HG02870 (cell line): ENCODE measurements at regions not wholly inside any gene's neighbourhood (a gene's known extent, or its start where the extent isn't known, plus 50 kb on each side); places are given as distances from the start of the nearest gene placed in this dataset.
"Not testable (repeated sequence)": the region's sequence is repeated elsewhere in the genome, so short reads cannot be mapped to it uniquely, and the experiment has no call there.

Source experiments
- ATAC-seq: cut with Tn5 transposase; IDR thresholded peaks from one replicate; pipeline ENCODE4 v1.9.1; 2021; ENCODE audit warnings: mild to moderate bottlenecking, moderate library complexity; ENCODE audit not compliant: unreplicated experiment

DNA sequence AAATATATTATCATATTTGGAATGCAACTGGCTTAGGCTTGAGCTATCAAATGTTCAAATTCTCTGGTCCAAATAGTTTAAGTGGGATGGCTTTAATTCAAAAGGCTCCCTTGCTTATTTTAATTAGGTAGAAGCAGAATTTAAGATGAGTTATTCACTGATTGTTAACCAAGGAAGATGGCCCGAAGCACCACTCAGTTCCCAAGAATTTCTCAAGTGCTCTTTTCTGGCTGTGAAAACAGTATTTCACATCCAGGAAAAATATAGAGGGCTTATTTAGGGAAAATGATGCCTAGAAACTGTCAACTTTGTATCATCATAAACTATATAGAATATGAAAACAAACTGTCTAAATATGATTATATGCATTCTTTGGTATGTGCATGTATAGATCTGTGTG lies 246.5 kb upstream of the SFRP2 start:
- no peak for ATAC-seq

DNA sequence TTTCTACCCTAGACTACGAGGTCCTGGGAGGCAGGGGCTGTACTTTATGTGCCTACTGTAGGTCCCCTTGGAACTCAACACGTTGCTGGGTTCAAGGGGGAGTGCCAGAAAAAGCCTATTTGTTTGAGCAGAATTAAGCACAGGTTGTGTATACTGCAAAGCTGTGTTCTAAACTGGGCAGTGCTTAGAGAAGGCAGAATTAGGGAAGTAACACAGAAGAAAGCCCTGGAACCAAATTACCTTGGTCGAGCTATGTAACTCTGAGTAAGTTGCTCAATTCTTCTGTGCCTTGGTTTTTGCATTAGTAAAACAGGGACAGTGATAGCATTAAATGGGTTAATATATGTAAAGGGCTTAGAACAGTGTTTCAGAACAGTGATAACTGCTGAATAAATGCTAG lies 245.0 kb upstream of the SFRP2 start:
- ATAC-seq = no peak

DNA sequence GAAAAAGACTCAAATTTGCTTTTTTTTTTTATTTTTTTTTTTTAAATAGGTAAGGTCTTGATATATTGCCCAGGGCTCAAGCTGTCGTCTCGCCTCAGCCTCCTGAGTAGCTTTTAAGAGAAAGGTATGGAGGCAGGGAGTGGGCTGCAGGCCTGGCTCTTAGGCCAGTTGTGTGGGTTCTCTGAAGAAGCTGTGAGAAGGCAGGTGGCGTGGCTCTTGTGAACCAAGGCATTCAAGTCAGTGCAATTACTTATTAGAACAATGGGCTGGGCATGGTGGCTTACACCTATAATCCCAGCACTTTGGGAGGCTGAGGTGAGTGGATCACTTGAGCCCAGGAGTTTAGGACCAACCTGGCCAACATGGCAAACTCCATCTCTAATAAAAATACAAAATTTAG lies 244.0 kb upstream of the SFRP2 start:
- no peak for ATAC-seq

DNA sequence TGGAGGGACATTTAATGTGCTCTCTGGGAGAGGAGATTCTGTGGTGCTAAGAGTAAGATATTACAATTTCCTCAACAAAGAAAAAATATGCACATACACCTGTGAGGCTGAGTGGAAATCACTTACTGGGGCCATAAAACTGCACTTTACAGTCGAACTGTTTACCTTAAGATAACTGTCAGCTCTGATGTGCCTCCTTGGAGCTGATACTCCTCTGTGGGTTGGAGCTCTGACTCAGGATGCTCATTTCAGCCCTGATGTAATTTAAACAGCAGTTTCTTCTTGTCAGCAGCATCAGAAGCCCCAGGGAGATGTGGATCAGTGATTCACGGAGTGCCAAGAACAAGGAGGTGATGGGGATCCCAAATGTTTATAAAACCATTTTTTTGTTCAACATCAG lies 241.9 kb upstream of the SFRP2 start:
- ATAC-seq = no peak

DNA sequence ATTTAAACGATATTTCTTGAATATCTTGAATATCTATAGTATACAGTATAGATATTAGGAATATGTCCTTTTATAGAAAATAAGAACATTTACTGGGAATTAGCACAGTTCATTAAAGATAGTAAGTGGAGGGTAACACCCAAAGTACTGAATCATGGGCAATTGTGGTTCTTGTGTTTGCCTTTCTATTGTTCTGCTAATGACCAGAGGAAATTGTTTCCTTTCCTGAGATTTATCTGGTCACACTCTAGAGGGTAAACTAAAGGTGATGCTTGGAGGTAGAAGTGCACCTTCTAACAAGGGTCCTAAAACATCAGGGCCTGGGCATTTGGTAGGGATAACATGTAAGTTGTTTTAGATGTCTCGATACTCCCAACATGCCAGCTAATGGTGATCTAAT lies 241.3 kb upstream of the SFRP2 start:
- ATAC-seq = no peak

DNA sequence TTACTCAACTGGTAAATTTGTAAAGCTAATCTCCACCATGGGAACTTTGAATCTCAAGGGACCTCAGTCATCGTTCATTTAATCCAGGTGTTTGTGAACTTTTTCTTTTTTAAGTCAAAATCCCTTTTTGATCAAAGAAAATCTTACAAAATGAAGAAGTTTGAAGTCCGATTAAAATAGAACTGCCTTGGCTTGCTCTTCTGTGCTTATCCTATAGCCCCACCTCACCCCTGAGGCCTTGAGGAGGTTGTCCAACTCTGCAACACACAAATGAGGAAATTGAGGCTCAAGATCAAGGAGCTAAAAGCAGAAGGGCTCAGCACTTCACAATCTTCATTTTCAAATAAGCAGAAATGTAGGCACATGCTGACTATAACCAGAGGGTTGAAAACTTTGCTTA lies 240.3 kb upstream of the SFRP2 start:
- ATAC-seq = no peak

DNA sequence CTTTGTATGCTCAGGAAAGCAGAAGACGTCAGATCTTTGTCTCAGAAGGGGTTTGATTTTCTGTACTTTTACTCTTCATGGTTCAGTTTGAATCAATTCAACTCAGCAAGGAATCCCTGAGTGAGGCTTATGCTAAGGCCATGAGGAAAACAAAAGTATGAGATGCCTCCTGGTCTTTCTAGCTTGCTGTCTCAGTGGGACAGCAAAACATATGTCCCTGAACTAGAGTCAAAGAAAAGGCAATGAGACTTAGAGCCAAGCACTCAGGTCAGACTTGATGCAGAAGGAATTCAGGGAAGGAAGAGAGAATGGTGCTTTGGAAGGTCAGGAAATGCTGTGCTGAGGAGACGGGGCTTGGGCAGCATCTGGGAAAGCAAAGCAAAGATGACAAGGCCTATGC lies 236.2 kb upstream of the SFRP2 start:
- no peak for ATAC-seq

- ATAC-seq = peak; percentile 44
Measured at GRCh38 chr4:154024097-154024694, 235.3 kb upstream of the SFRP2 start.

GRCh38 chr4:154023671-154024070 lies 234.8 kb upstream of the SFRP2 start:
- ATAC-seq = not testable (repeated sequence)

DNA sequence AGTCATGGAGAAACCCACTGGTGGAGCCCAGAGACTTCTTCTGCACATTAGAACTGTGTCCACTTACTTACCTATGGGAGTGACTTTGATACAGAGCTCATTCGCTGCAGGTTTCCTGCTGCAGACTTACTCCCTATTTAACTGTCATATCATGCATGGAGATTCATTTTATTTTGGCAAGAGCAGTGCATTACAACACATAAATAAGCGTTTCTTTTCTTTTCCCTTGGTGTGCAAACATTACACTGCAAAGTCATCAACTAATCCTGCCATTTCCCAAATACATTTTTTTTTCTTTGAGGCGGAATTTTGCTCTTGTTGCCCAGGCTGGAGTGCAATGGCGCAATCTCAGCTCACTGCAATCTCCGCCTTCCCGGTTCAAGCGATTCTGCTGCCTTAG lies 230.9 kb upstream of the SFRP2 start:
- ATAC-seq = no peak

DNA sequence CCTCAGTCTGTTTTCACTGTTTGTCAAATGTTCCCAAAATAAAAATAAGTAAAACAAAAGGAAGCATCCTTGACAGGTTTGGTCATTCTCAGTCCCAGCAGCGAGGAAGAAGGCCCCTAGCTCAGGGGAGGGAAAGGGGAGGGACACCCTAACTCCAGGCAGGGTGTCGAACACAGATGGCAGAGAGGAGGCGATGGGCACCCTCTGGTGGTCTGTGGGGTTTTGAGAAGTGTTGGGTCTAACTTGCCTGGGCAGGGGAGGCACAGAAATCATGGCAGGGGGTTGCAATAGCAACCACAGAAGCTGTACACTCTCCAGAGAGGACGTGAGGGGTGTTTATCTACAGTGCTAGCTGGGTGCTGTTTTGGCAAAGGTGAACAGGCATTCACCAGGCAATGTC lies 229.8 kb upstream of the SFRP2 start:
- ATAC-seq = no peak

- ATAC-seq = no peak
Measured at GRCh38 chr4:154015578-154015977, 226.7 kb upstream of the SFRP2 start.

DNA sequence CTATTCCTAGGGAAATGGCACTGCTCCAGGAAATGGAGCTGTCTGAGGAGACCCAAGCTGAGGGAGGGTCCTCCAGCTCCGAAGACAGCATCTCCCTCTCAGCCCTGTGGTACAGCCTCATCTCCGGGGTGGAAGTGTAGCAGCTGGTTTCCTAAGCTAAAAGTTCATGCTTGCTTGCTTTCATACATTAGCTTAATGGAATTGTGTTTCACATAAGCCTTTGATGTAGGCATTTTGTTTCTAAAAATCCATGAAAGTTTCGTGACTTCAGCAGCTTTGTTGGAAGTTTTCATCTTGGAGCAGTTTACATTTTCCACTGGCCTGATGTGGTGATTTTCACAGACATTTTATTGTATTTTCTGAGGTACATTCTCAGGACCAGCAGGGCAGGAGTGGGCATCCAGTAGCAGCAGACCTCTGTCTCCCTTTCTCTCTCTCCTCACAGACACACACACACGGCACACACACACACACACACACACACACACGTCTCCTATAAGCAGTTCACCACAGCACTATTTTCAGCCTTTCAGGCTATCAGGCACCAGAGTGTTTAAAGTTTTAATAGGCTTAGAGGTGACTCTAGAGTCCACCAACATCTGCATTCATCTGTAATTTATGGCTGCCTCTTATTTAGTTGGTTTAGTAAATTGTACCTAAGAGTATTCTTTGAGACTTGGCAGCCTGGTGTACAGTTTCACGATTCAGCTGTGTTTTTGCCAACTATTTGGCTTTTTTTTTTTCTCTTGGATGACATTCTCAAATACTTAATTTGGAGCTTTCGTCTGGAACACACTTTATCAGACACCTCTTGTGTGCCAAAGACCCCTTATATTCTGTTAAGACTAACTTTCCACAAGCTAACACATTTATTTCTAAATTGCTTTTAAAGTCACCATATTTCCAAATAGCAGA lies 225.8 kb upstream of the SFRP2 start:
- ATAC-seq = no peak

GRCh38 chr4:154013576-154013975 lies 224.7 kb upstream of the SFRP2 start:
- ATAC-seq = no peak

GRCh38 chr4:154010371-154010770 lies 221.5 kb upstream of the SFRP2 start:
- ATAC-seq = no peak

GRCh38 chr4:154009788-154010187 lies 220.9 kb upstream of the SFRP2 start:
- no peak for ATAC-seq

DNA sequence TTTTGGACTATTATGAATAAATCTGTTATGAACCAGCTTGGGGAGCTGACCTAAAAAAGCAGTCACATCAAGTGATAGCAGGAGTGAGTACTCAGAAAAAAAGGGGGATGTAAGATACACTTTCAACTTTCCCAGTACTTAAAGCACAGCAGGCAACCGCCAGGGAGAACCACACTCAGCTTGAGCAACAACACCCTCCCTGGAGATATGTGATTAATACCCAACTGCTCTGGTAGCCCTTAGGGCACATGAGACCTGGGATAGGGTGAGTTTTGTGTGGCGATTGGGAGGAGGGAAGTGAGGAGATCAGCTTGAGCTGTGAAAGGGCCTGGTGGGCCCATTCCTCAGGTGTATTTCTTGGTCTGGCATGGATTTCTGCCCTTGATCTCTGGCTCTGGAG lies 220.3 kb upstream of the SFRP2 start:
- no peak for ATAC-seq

- ATAC-seq = no peak
Measured at GRCh38 chr4:154005171-154005520, 216.3 kb upstream of the SFRP2 start.

DNA sequence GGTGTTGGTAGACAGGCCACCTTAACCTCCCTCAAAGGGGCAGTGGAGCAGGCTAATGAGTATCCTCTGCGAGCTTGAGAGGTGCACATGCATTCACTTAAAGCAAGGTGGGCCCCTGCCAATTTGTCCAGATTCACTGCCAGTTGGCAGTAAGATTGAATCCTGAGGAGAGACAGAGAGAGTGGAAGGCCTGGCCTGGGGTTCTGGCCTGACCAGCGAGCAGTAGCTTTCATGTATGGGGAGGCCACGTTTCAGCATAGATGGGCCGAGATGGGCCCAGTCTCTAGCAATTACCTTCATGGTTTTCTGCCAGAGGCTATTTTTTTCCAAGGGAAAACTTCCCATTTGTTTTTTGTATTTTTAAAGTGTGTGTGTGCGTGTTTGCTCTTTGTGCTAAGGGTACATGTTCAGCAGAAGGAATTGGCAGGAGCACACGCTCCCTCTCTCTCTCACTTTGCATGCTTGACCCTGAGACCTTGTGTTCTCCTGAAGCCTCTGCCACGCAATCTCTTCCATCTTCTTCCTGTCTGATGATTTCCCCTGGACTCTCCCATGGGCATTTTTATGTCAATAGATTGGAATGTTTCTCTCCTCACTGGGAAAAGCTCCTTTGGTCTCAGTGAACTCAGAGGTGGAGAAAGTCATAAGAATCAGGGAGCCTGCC lies 215.8 kb upstream of the SFRP2 start:
- ATAC-seq = no peak

DNA sequence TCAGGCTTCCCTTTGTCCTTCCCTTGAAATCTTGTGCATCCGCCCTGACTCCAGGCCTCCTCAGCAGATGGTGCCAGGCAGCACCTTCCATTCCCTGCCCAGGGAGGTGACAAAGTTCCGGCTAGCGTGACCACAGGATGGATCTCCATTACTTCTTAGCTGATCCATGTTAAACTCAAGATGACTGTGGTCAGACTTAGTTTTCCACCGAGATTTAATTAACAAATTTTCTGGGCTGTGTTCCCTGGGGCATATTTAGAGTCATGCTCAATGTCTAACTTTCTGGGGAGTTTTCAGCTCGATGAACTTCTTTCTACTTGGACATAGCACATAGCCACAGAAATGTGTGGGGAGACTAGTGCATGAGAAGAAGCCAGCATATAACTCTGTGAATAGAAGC lies 215.1 kb upstream of the SFRP2 start:
- no peak for ATAC-seq

DNA sequence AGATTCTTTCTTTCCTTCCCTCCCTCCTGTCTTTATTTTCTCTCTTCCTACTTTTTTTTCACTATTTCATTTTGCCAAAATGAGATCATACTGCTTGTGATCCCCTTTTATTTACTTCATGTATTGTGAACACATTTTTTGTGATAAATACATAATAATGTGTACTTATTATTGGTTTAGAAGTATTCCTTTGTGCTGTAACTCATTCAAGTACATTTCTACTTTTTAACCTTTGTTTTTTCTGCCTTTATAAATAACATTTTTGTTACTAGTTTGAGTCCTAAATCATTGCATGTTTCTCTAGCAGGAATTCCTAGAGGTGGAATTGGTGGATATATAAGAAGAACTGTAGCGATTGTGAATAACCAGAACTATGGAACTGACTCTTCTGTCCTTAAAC lies 214.5 kb upstream of the SFRP2 start:
- ATAC-seq = no peak

DNA sequence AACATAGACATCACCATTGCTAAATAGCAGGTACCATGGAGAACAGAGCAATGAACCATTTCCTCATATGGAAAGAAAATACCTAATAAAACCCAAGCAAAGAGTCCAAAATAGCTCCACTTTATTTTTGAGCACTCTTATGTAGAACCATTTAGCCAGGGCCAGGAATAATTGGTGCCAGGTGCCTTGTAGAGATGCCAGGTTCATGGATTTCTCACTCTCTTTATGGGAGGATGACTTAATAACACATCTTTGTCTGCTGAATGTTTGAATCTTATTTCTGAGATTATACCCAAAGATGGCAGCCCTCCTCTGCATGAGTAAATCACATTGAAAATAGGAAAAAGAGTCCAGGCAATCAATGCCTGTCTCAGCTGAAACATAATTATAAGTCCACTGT lies 212.3 kb upstream of the SFRP2 start:
- ATAC-seq = no peak
